SK-N-SH (cell line): ENCODE measurements at regions not wholly inside any gene's neighbourhood (a gene's known extent, or its start where the extent isn't known, plus 50 kb on each side); places are given as distances from the start of the nearest gene placed in this dataset.

ENCODE experiments used
- CTCF ChIA-PET: fragments of 300-600, 350-600 bp; formaldehyde crosslinking; extraction: SDS; loops from one replicate; lab custom pipeline; 2021; lab: Yijun Ruan, JAX
- POLR2A ChIA-PET: fragments of 350-600 bp; sonication (Branson Sonifier 250); formaldehyde crosslinking; extraction: SDS; loops from one replicate; lab custom pipeline; 2020; ENCODE audit warnings: antibody characterized with exemption, inconsistent platforms; lab: Yijun Ruan, JAX
- DNase-seq: peaks from one replicate; pipeline ENCODE4 v3.0.0; 2012
- H2AFZ ChIP-seq: fragments of 200-600 bp; sonication (generic); 2 replicates; pipeline ENCODE4 v1.8.1; 2016; ENCODE audit warnings: antibody characterized with exemption, mild to moderate bottlenecking, low read depth
- H3F3A ChIP-seq: fragments of 200-600 bp; sonication (generic); replicated peaks from 2 replicates; pipeline ENCODE3; 2016; ENCODE audit warnings: antibody characterized with exemption, mild to moderate bottlenecking; ENCODE audit not compliant: insufficient read depth
- H3K27ac ChIP-seq, 2 experiments: fragments of 200-500 bp in 1 of 2; fragments of 200-600 bp in 1 of 2; sonication (Bioruptor generic) in 1 of 2; sonication (generic), shearing (Covaris generic) in 1 of 2; 2 replicates each; pipeline versions ENCODE4 v1.5.1 to v1.6.1; 2014 to 2016; ENCODE audit warnings: low read depth in 2 of 2, inconsistent platforms in 1 of 2, low read length in 1 of 2, mild to moderate bottlenecking in 1 of 2, mixed read lengths in 1 of 2
- H3K27me3 ChIP-seq: fragments of 200-600 bp; sonication (generic), shearing (Covaris generic); 2 replicates; pipeline ENCODE4 v1.6.1; 2016; ENCODE audit warnings: mixed run types; ENCODE audit not compliant: insufficient read depth
- H3K36me3 ChIP-seq, 2 experiments: fragments of 200-500 bp in 1 of 2; fragments of 200-600 bp in 1 of 2; sonication (Bioruptor generic) in 1 of 2; sonication (generic) in 1 of 2; replicated peaks in 1 of 2; 2 replicates each; pipeline versions ENCODE3 to v1.5.1; 2014 to 2016; ENCODE audit warnings: low read length in 1 of 2, mild to moderate bottlenecking in 1 of 2; ENCODE audit not compliant: insufficient read depth in 2 of 2, control insufficient read depth in 1 of 2
- H3K4me1 ChIP-seq, 2 experiments: fragments of 200-500 bp in 1 of 2; fragments of 200-600 bp in 1 of 2; sonication (Bioruptor generic) in 1 of 2; sonication (generic), shearing (Covaris generic) in 1 of 2; 2 replicates each; pipeline versions ENCODE4 v1.5.1 to v1.6.1; 2014 to 2016; ENCODE audit warnings: low read depth in 1 of 2, low read length in 1 of 2, mixed run types in 1 of 2; ENCODE audit not compliant: insufficient read depth in 2 of 2, control insufficient read depth in 1 of 2
- H3K4me2 ChIP-seq: fragments of 200-600 bp; sonication (generic), shearing (Covaris generic); 2 replicates; pipeline ENCODE4 v1.6.1; 2017; ENCODE audit warnings: mixed run types
- H3K4me3 ChIP-seq, 2 experiments: fragments of 200-500 bp in 1 of 2; fragments of 200-600 bp in 1 of 2; sonication (Bioruptor generic) in 1 of 2; sonication (generic), shearing (Covaris generic) in 1 of 2; 2 replicates each; pipeline versions ENCODE4 v1.5.1 to v1.8.1; 2014 to 2016; ENCODE audit warnings: low read depth in 2 of 2, inconsistent platforms in 1 of 2, low read length in 1 of 2, mild to moderate bottlenecking in 1 of 2, mixed read lengths in 1 of 2, moderate library complexity in 1 of 2
- H3K79me2 ChIP-seq: fragments of 200-600 bp; sonication (generic); 2 replicates; pipeline ENCODE4 v1.8.1; 2017; ENCODE audit warnings: mild to moderate bottlenecking; ENCODE audit not compliant: insufficient read depth
- H3K9ac ChIP-seq: fragments of 200-600 bp; sonication (generic); 2 replicates; pipeline ENCODE4 v1.6.1; 2017; ENCODE audit warnings: mixed run types
- H3K9me2 ChIP-seq: fragments of 200-600 bp; sonication (generic); 2 replicates; pipeline ENCODE4 v1.6.1; 2017; ENCODE audit warnings: mixed run types
- H3K9me3 ChIP-seq: fragments of 200-600 bp; sonication (generic); 2 replicates; pipeline ENCODE4 v1.6.1; 2017; ENCODE audit warnings: mixed run types, mild to moderate bottlenecking, moderate library complexity
- H4K20me1 ChIP-seq: fragments of 200-600 bp; sonication (generic); 2 replicates; pipeline ENCODE4 v1.6.1; 2017; ENCODE audit warnings: mild to moderate bottlenecking, mixed run types; ENCODE audit not compliant: insufficient read depth
- CHD2 ChIP-seq: fragments of 150-350 bp; IDR thresholded peaks from 2 replicates; pipeline ENCODE4 v1.6.1; 2018; ENCODE audit warnings: low read length; ENCODE audit not compliant: partially characterized antibody
- GABPA ChIP-seq: IDR thresholded peaks from 2 replicates; pipeline ENCODE4 v1.4.0; 2012; ENCODE audit warnings: low read depth, mild to moderate bottlenecking
- GATA2 ChIP-seq: sonication (generic); formaldehyde crosslinking; IDR thresholded peaks from 2 replicates; pipeline ENCODE4 v1.5.0; 2020; ENCODE audit warnings: mild to moderate bottlenecking, missing genetic modification reagents
- IRF3 ChIP-seq: fragments of 150-350 bp; IDR thresholded peaks from 2 replicates; pipeline ENCODE4 v1.6.1; 2016; ENCODE audit warnings: mild to moderate bottlenecking, low read depth, low read length
- JUND ChIP-seq: IDR thresholded peaks from 2 replicates; pipeline ENCODE4 v1.4.0; 2012
- MXI1 ChIP-seq: IDR thresholded peaks from 2 replicates; pipeline ENCODE4 v1.6.1; 2012; ENCODE audit warnings: mild to moderate bottlenecking, low read depth, low read length, improper control_type of control experiment
- NFIC ChIP-seq: IDR thresholded peaks from 2 replicates; pipeline ENCODE4 v1.4.0; 2012; ENCODE audit warnings: borderline replicate concordance
- REST ChIP-seq: IDR thresholded peaks from 2 replicates; pipeline ENCODE4 v1.6.1; 2012; ENCODE audit warnings: mild to moderate bottlenecking, low read depth, low read length, moderate library complexity
- RFX5 ChIP-seq: IDR thresholded peaks from 2 replicates; pipeline ENCODE4 v1.6.1; 2012; ENCODE audit warnings: mild to moderate bottlenecking, improper control_type of control experiment, low read length
- SIN3A ChIP-seq: IDR thresholded peaks from 2 replicates; pipeline ENCODE4 v1.6.1; 2012; ENCODE audit warnings: low read depth, mild to moderate bottlenecking, low read length, moderate library complexity, borderline replicate concordance
- TCF12 ChIP-seq: IDR thresholded peaks from 2 replicates; pipeline ENCODE4 v1.4.0; 2012
- USF2 ChIP-seq: fragments of 150-350 bp; IDR thresholded peaks from 2 replicates; pipeline ENCODE4 v1.6.1; 2017; ENCODE audit warnings: antibody characterized with exemption, low read length, low read depth, borderline replicate concordance
- ZBTB33 ChIP-seq: IDR thresholded peaks from 2 replicates; pipeline ENCODE4 v1.4.0; 2012; ENCODE audit warnings: low read depth, borderline replicate concordance
- WGBS: methylation state at CpG from one replicate; pipeline ENCODE4 v1.1.6; 2017; ENCODE audit warnings: low lambda C conversion rate; 5-methylcytosine and 5-hydroxymethylcytosine counted together

- no peak for TF ChIP-seq IRF3
- TF ChIP-seq GABPA = no peak
- no peak for TF ChIP-seq ZBTB33
- TF ChIP-seq JUND = no peak
- no peak for TF ChIP-seq NFIC
- TF ChIP-seq USF2 = no peak
- TF ChIP-seq SIN3A = no peak
Observed at GRCh38 chr21:27129694-27130093, 162.8 kb upstream of the ADAMTS5 start (continued).

GRCh38 chr21:27129215-27129614, 162.3 kb upstream of the ADAMTS5 start:
- Histone ChIP-seq H3K4me2 (no peak overlapping the region), H3K9me2 (no peaks in the 10 kb centered on the region), H3K27ac (no peak overlapping the region), H3K36me3 (no peaks in the 10 kb centered on the region), H3K9me3 (no peaks in the 10 kb centered on the region), H3K27me3 (no peaks in the 10 kb centered on the region), H3K9ac (no peak overlapping the region), H3K4me1 (peaks cover 0 to 6% of the 10 kb centered on the region in 2 experiments; a peak in 2 of 4 replicates), H3K4me3 (no peak overlapping the region), H3K79me2 (no peaks in the 10 kb centered on the region), H4K20me1 (no peaks in the 10 kb centered on the region), H2AFZ (no peak overlapping the region), H3F3A (no peaks in the 10 kb centered on the region)
- DNase-seq = no peak
- TF ChIP-seq TCF12 (no peak), GABPA (no peak), MXI1 (no peak), SIN3A (no peak), REST (no peak), IRF3 (no peak), USF2 (no peak), RFX5 (no peak), NFIC (no peak), CHD2 (no peak), GATA2 (CRISPR knock-in tag) (no peak)
- WGBS = 45% methylated on average over 1 of the region's 1 CpG
- ChIA-PET CTCF (no interaction called here), POLR2A (no interaction called here)
